ENCODE measurements at regions not wholly inside any gene's neighbourhood (a gene's known extent, or its start where the extent isn't known, plus 50 kb on each side); places are given as distances from the start of the nearest gene placed in this dataset.

- Histone ChIP-seq H4K20me1 (ENCODE audit: control insufficient read depth, insufficient read depth, low read depth, low read length) (no peaks in the 10 kb centered on the region), H3F3A (ENCODE audit: control insufficient read depth, insufficient read depth) (no peaks in the 10 kb centered on the region), H3K9me2 (replicated peaks; ENCODE audit: control insufficient read depth, low read length) (no peaks in the 10 kb centered on the region), H3K79me2 (ENCODE audit: control insufficient read depth, low read length) (no peaks in the 10 kb centered on the region), H3K4me3 (ENCODE audit: low read length) (no peak overlapping the region), H3K4me1 (ENCODE audit: control insufficient read depth, low read length) (no peaks in the 10 kb centered on the region), H3K27ac (ENCODE audit: low read depth, low read length) (no peak overlapping the region), H3K9me3 (ENCODE audit: control insufficient read depth, insufficient read depth, low read length) (no peaks in the 10 kb centered on the region), H3K36me3 (ENCODE audit: control insufficient read depth, low read length) (no peaks in the 10 kb centered on the region), H3K4me2 (ENCODE audit: low read length) (no peak overlapping the region), H3K27me3 (ENCODE audit: control insufficient read depth, low read length) (no peaks in the 10 kb centered on the region)
- TF ChIP-seq EZH2phosphoT487 (IDR thresholded peaks at IDR 0.05; ENCODE audit: borderline replicate concordance, low read length), result no peak
- TF ChIP-seq, protein P1, sequence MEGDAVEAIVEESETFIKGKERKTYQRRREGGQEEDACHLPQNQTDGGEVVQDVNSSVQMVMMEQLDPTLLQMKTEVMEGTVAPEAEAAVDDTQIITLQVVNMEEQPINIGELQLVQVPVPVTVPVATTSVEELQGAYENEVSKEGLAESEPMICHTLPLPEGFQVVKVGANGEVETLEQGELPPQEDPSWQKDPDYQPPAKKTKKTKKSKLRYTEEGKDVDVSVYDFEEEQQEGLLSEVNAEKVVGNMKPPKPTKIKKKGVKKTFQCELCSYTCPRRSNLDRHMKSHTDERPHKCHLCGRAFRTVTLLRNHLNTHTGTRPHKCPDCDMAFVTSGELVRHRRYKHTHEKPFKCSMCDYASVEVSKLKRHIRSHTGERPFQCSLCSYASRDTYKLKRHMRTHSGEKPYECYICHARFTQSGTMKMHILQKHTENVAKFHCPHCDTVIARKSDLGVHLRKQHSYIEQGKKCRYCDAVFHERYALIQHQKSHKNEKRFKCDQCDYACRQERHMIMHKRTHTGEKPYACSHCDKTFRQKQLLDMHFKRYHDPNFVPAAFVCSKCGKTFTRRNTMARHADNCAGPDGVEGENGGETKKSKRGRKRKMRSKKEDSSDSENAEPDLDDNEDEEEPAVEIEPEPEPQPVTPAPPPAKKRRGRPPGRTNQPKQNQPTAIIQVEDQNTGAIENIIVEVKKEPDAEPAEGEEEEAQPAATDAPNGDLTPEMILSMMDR (IDR thresholded peaks at IDR 0.05; ENCODE audit: low read depth, low read length, poor library complexity, severe bottlenecking), result no peak
Measured at GRCh38 chr10:131480066-131480465, 168.5 kb upstream of the TCERG1L start.

DNA sequence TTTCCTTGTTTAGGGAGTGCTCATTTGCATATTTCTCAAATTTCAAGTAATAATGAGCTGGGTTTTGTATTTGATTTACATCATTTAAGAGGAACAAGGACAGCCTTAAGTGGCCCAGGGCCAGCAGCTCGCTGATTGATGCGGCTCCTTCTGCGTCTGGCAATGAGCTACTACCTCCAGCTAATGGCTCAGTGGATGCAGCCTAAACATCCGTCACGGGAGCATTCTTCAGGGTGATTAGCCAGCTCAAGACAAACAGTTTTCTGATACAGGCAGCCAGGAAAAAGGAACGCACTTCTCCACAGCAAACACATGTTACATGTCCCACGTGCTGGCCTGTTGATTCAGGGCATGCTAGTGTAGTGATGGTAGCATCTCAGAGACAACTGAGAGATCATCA lies 169.3 kb upstream of the TCERG1L start:
- Histone ChIP-seq H3K9me2 (replicated peaks; ENCODE audit: control insufficient read depth, low read length) (no peaks in the 10 kb centered on the region), H3K36me3 (ENCODE audit: control insufficient read depth, low read length) (no peaks in the 10 kb centered on the region)
- no peak for TF ChIP-seq EZH2phosphoT487 (IDR thresholded peaks at IDR 0.05; ENCODE audit: borderline replicate concordance, low read length)
- TF ChIP-seq, protein P1 (IDR thresholded peaks at IDR 0.05; ENCODE audit: low read depth, low read length, poor library complexity, severe bottlenecking), result no peak

GRCh38 chr10:131485732-131486131 lies 174.2 kb upstream of the TCERG1L start:
- H3K79me2 ChIP-seq (ENCODE audit: control insufficient read depth, low read length), result no peaks in the 10 kb centered on the region
- no peaks in the 10 kb centered on the region for H4K20me1 ChIP-seq (ENCODE audit: control insufficient read depth, insufficient read depth, low read depth, low read length)
- no peaks in the 10 kb centered on the region for H3K4me1 ChIP-seq (ENCODE audit: control insufficient read depth, low read length)
- no peak overlapping the region for H3K4me2 ChIP-seq (ENCODE audit: low read length)
- H3K27me3 ChIP-seq (ENCODE audit: control insufficient read depth, low read length), result no peaks in the 10 kb centered on the region
- no peak overlapping the region for H3K27ac ChIP-seq (ENCODE audit: low read depth, low read length)
- no peaks in the 10 kb centered on the region for H3K36me3 ChIP-seq (ENCODE audit: control insufficient read depth, low read length)
- H3K4me3 ChIP-seq (ENCODE audit: low read length), result no peak overlapping the region
- TF ChIP-seq EZH2phosphoT487 (IDR thresholded peaks at IDR 0.05; ENCODE audit: borderline replicate concordance, low read length), result no peak
- TF ChIP-seq, protein P1 (IDR thresholded peaks at IDR 0.05; ENCODE audit: low read depth, low read length, poor library complexity, severe bottlenecking), result no peak
- no peaks in the 10 kb centered on the region for H3K9me2 ChIP-seq (replicated peaks; ENCODE audit: control insufficient read depth, low read length)
- peaks cover 6% of the 10 kb centered on the region; the same call in 1 of the 2 replicates for H3F3A ChIP-seq (ENCODE audit: control insufficient read depth, insufficient read depth)
- H3K9me3 ChIP-seq (ENCODE audit: control insufficient read depth, insufficient read depth, low read length), result peaks cover 16% of the 10 kb centered on the region; the same call in 1 of the 2 replicates

More for the DNA sequence above, 169.3 kb upstream of the TCERG1L start:
- Histone ChIP-seq H3K4me3 (ENCODE audit: low read length) (no peak overlapping the region), H3K27ac (ENCODE audit: low read depth, low read length) (no peak overlapping the region), H3K4me2 (ENCODE audit: low read length) (no peak overlapping the region), H3K4me1 (ENCODE audit: control insufficient read depth, low read length) (no peaks in the 10 kb centered on the region), H3K79me2 (ENCODE audit: control insufficient read depth, low read length) (no peaks in the 10 kb centered on the region), H3K9me3 (ENCODE audit: control insufficient read depth, insufficient read depth, low read length) (no peaks in the 10 kb centered on the region), H4K20me1 (ENCODE audit: control insufficient read depth, insufficient read depth, low read depth, low read length) (no peaks in the 10 kb centered on the region), H3K27me3 (ENCODE audit: control insufficient read depth, low read length) (no peaks in the 10 kb centered on the region), H3F3A (ENCODE audit: control insufficient read depth, insufficient read depth) (no peaks in the 10 kb centered on the region)

All from DOHH2 (cell line).